Vagina (tissue), 2 donors: ENCODE measurements at regions not wholly inside any gene's neighbourhood (a gene's known extent, or its start where the extent isn't known, plus 50 kb on each side); places are given as distances from the start of the nearest gene placed in this dataset.

Source experiments
- DNase-seq, 2 donors: peaks; one replicate each; pipeline ENCODE4 v3.0.0-alpha.2; 2017; ENCODE audit errors: extremely low spot score in 2 of 2
- H3K27ac ChIP-seq: fragments of 200-600 bp; sonication (generic); one replicate; pipeline ENCODE4 v1.5.1; 2019
- H3K27me3 ChIP-seq: fragments of 200-600 bp; sonication (generic); one replicate; pipeline ENCODE4 v1.5.1; 2019
- H3K36me3 ChIP-seq, 2 donors: fragments of 200-600 bp; sonication (generic); one replicate each; pipeline ENCODE4 v1.5.1; 2017 to 2019
- H3K4me1 ChIP-seq: fragments of 200-600 bp; sonication (generic); one replicate; pipeline ENCODE4 v1.5.1; 2019
- H3K4me3 ChIP-seq, 2 donors: fragments of 200-600 bp; sonication (generic); 1 replicate in 1 of 2; 2 replicates in 1 of 2; pipeline ENCODE4 v1.5.1; 2016 to 2019
- H3K9me3 ChIP-seq: fragments of 200-600 bp; sonication (generic); one replicate; pipeline ENCODE4 v1.5.1; 2019
- CTCF ChIP-seq, 3 experiments: fragments of 450-650 bp in 2 of 3; fragments of 200-600 bp in 1 of 3; sonication (generic) in 1 of 3; IDR thresholded peaks; one replicate each; pipeline ENCODE4 v1.5.1; 2017 to 2019; ENCODE audit warnings: antibody characterized with exemption in 3 of 3, mild to moderate bottlenecking in 2 of 3, moderate library complexity in 2 of 3
- POLR2A ChIP-seq, 2 donors: fragments of 450-650 bp; IDR thresholded peaks; one replicate each; pipeline ENCODE4 v1.6.1; 2017; ENCODE audit warnings: antibody characterized with exemption in 2 of 2, mild to moderate bottlenecking in 2 of 2, moderate library complexity in 2 of 2
- POLR2AphosphoS5 ChIP-seq, 2 donors: sonication (generic); formaldehyde crosslinking; IDR thresholded peaks; one replicate each; pipeline ENCODE4 v1.9.0; 2017; ENCODE audit warnings: antibody characterized with exemption in 2 of 2, mild to moderate bottlenecking in 2 of 2, low read depth in 1 of 2; ENCODE audit not compliant: insufficient read depth in 1 of 2
- intact Hi-C: fragments of 100-400 bp; cut with DNase I; formaldehyde crosslinking; loops from one replicate; pipeline ENCODE4 v1.15.1; 2023

DNA sequence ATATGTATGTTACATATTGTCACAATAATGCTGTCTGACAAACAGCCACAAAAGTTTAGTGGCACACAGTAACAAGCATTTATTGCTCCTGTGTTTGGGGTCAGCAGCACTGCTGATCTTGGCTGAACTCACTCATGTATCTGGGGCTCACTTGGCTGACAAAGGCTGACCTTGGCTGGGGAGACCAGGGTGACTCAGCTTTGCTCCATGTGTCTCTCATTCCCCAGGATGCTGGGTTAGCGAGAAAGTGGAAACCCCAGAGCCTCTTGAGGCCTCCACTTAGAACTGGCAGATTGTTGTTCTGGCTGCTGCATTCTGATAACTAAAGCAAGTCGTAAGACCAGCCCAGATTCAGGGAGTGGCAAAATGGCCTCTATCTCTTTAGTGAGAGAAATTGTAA, 217.3 kb upstream of the HABP2 start:
- TF ChIP-seq CTCF (IDR thresholded peaks at IDR 0.05): no peak
- TF ChIP-seq POLR2A (IDR thresholded peaks at IDR 0.05): no peak
- no peak for TF ChIP-seq POLR2AphosphoS5 (IDR thresholded peaks at IDR 0.05; ENCODE audit: insufficient read depth in 1 of 2, low read depth in 1 of 2)
- H3K27me3 ChIP-seq: no peaks in the 10 kb centered on the region
- H3K27ac ChIP-seq: no peak overlapping the region
- no peaks in the 10 kb centered on the region for H3K4me1 ChIP-seq
- H3K9me3 ChIP-seq: no peaks in the 10 kb centered on the region
- intact Hi-C loops: no loop called here
- DNase-seq: no peak
- no peak overlapping the region for H3K4me3 ChIP-seq
- H3K36me3 ChIP-seq: no peaks in the 10 kb centered on the region

GRCh38 chr10:113336549-113337130, 216.2 kb upstream of the HABP2 start:
- no peak for DNase-seq
- no peaks in the 10 kb centered on the region for H3K36me3 ChIP-seq
- H3K4me1 ChIP-seq: no peaks in the 10 kb centered on the region
- no peaks in the 10 kb centered on the region for H3K27me3 ChIP-seq
- H3K4me3 ChIP-seq: no peak overlapping the region
- H3K9me3 ChIP-seq: no peaks in the 10 kb centered on the region
- TF ChIP-seq POLR2AphosphoS5 (IDR thresholded peaks at IDR 0.05; ENCODE audit: insufficient read depth in 1 of 2, low read depth in 1 of 2): no peak
- no peak for TF ChIP-seq CTCF (IDR thresholded peaks at IDR 0.05)
- no peak for TF ChIP-seq POLR2A (IDR thresholded peaks at IDR 0.05)
- intact Hi-C loops: no loop called here
- no peak overlapping the region for H3K27ac ChIP-seq

- TF ChIP-seq POLR2AphosphoS5 (IDR thresholded peaks at IDR 0.05; ENCODE audit: insufficient read depth in 1 of 2, low read depth in 1 of 2) (no peak), POLR2A (IDR thresholded peaks at IDR 0.05) (no peak)
- Histone ChIP-seq H3K4me1 (no peaks in the 10 kb centered on the region), H3K9me3 (no peaks in the 10 kb centered on the region), H3K27ac (no peak overlapping the region), H3K4me3 (no peak overlapping the region), H3K27me3 (no peaks in the 10 kb centered on the region), H3K36me3 (no peaks in the 10 kb centered on the region)
- no peak for DNase-seq
- intact Hi-C loops: no loop called here
Measured at GRCh38 chr10:113337142-113337541, 215.7 kb upstream of the HABP2 start.

DNA sequence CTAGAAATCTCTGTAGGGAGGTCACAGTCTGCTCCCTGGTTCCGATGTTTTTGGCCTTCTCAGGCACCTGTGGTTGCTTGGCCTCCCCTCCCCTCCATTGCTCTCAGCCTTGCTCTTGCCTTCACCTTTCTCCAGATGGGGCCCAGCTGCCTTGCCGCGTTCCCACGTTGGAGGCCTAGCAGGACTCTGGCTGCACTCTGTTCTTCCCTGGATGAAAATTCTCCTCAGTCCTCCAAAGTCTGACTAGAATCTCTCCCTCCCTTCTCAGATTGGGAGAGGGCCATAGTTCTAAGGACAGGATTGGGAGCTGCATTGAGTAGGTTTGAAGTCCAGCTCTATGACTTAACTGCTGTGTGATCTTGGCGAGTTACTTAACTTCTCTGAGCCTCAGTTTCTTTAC, 213.7 kb upstream of the HABP2 start:
- Histone ChIP-seq H3K36me3 (no peaks in the 10 kb centered on the region), H3K4me1 (no peaks in the 10 kb centered on the region), H3K27me3 (no peaks in the 10 kb centered on the region), H3K27ac (no peak overlapping the region), H3K4me3 (no peak overlapping the region), H3K9me3 (no peaks in the 10 kb centered on the region)
- no peak for TF ChIP-seq POLR2AphosphoS5 (IDR thresholded peaks at IDR 0.05; ENCODE audit: insufficient read depth in 1 of 2, low read depth in 1 of 2)
- TF ChIP-seq POLR2A (IDR thresholded peaks at IDR 0.05): no peak
- TF ChIP-seq CTCF (IDR thresholded peaks at IDR 0.05): no peak
- DNase-seq: no peak
- intact Hi-C loops: no loop called here

DNA sequence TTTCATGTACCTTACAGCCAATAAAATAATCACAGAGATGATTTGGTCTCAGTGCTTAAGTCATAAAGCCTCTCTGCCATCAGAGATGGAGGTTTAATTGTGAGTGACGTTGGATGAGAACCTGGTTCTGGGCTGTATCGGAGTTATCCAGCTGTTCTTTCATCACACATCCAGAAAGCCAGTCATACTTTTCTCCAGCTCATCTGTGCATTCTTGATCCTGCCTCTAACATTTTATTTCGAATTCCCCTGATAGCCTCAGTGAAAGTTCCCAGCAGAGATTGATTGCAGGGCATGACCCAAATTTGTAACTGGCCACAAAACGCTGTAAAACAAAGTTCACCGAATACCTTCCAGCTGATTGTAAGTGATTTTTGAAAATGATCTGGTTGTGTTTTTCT, 212.6 kb upstream of the HABP2 start:
- intact Hi-C loops: no loop called here
- no peak for TF ChIP-seq CTCF (IDR thresholded peaks at IDR 0.05)
- no peak for TF ChIP-seq POLR2AphosphoS5 (IDR thresholded peaks at IDR 0.05; ENCODE audit: insufficient read depth in 1 of 2, low read depth in 1 of 2)
- no peak for TF ChIP-seq POLR2A (IDR thresholded peaks at IDR 0.05)
- no peaks in the 10 kb centered on the region for H3K9me3 ChIP-seq
- H3K36me3 ChIP-seq: no peaks in the 10 kb centered on the region
- no peaks in the 10 kb centered on the region for H3K27me3 ChIP-seq
- H3K27ac ChIP-seq: no peak overlapping the region
- H3K4me1 ChIP-seq: no peaks in the 10 kb centered on the region
- H3K4me3 ChIP-seq: no peak overlapping the region
- DNase-seq: no peak
